Dermis blood vessel endothelial cell (primary cell): ENCODE measurements at regions not wholly inside any gene's neighbourhood (a gene's known extent, or its start where the extent isn't known, plus 50 kb on each side); places are given as distances from the start of the nearest gene placed in this dataset.
"Not testable (repeated sequence)": the region's sequence is repeated elsewhere in the genome, so short reads cannot be mapped to it uniquely, and the experiment has no call there.

Experiments used
- DNase-seq: peaks from one replicate; pipeline ENCODE4 v3.0.0; 2010

- DNase-seq, result no peak
Measured at GRCh38 chr18:76633588-76634269, 138.7 kb upstream of the ZNF516 start.

- no peak for DNase-seq
Measured at GRCh38 chr18:76627444-76627843, 132.4 kb upstream of the ZNF516 start.

- no peak for DNase-seq
Measured at GRCh38 chr18:76626991-76627390, 131.9 kb upstream of the ZNF516 start.

- DNase-seq, result no peak
Measured at GRCh38 chr18:76622651-76623050, 127.6 kb upstream of the ZNF516 start.

GRCh38 chr18:76621782-76622495 is 126.9 kb upstream of the ZNF516 start:
- peak; percentile 8 for DNase-seq

- DNase-seq, result no peak
Measured at GRCh38 chr18:76621226-76621625, 126.2 kb upstream of the ZNF516 start.

- DNase-seq, result peak; percentile 57
Measured at GRCh38 chr18:76620321-76621170, 125.5 kb upstream of the ZNF516 start.

GRCh38 chr18:76619621-76620315 is 124.7 kb upstream of the ZNF516 start:
- no peak for DNase-seq

- DNase-seq, result no peak
Measured at GRCh38 chr18:76619261-76619620, 124.2 kb upstream of the ZNF516 start.

- no peak for DNase-seq
Measured at GRCh38 chr18:76618721-76619120, 123.7 kb upstream of the ZNF516 start.

GRCh38 chr18:76616373-76616772 is 121.3 kb upstream of the ZNF516 start:
- no peak for DNase-seq

- DNase-seq, result no peak
Measured at GRCh38 chr18:76615065-76615733, 120.2 kb upstream of the ZNF516 start.

GRCh38 chr18:76613755-76614120 is 118.7 kb upstream of the ZNF516 start:
- DNase-seq, result no peak

- DNase-seq, result no peak
Measured at GRCh38 chr18:76613053-76613754, 118.2 kb upstream of the ZNF516 start.

GRCh38 chr18:76611750-76612045 is 116.7 kb upstream of the ZNF516 start:
- not testable (repeated sequence) for DNase-seq

GRCh38 chr18:76610933-76611749 is 116.1 kb upstream of the ZNF516 start:
- no peak for DNase-seq

- no peak for DNase-seq
Measured at GRCh38 chr18:76610012-76610411, 115.0 kb upstream of the ZNF516 start.

- DNase-seq, result no peak
Measured at GRCh38 chr18:76605341-76605929, 110.4 kb upstream of the ZNF516 start.

GRCh38 chr18:76604935-76605240 is 109.8 kb upstream of the ZNF516 start:
- no peak for DNase-seq

GRCh38 chr18:76604108-76604934 is 109.3 kb upstream of the ZNF516 start:
- no peak for DNase-seq
